PFSK-1 (cell line): ENCODE measurements at regions not wholly inside any gene's neighbourhood (a gene's known extent, or its start where the extent isn't known, plus 50 kb on each side); places are given as distances from the start of the nearest gene placed in this dataset.

Source experiments
- POLR2AphosphoS5 ChIP-seq: IDR thresholded peaks from 2 replicates; pipeline ENCODE4 v1.6.1; 2012; ENCODE audit warnings: low read depth, mild to moderate bottlenecking, control low read depth, low read length, moderate library complexity
- REST ChIP-seq, 2 experiments: IDR thresholded peaks; 2 replicates each; pipeline versions ENCODE4 v1.6.1 to v1.8.0; 2011 to 2012; ENCODE audit warnings: low read depth in 2 of 2, low read length in 2 of 2, control low read depth in 1 of 2, inconsistent platforms in 1 of 2, mild to moderate bottlenecking in 1 of 2, moderate library complexity in 1 of 2; ENCODE audit not compliant: insufficient read depth in 1 of 2
- TAF1 ChIP-seq: IDR thresholded peaks from 2 replicates; pipeline ENCODE4 v1.6.1; 2012; ENCODE audit warnings: low read length, control low read depth, borderline replicate concordance; ENCODE audit not compliant: insufficient read depth

- TF ChIP-seq REST (IDR thresholded peaks at IDR 0.05; ENCODE audit: insufficient read depth in 1 of 2, low read depth in 2 of 2, low read length in 2 of 2): no peak
- TF ChIP-seq POLR2AphosphoS5: no peak
- TF ChIP-seq TAF1: no peak
Observed at GRCh38 chr2:145021962-145022665, 502.2 kb upstream of the ZEB2 start.
